Amniotic stem cell (primary cell): ENCODE measurements at regions not wholly inside any gene's neighbourhood (a gene's known extent, or its start where the extent isn't known, plus 50 kb on each side); places are given as distances from the start of the nearest gene placed in this dataset.

Experiments
- DNase-seq: peaks from one replicate; lab custom pipeline; 2025; lab: John Stamatoyannopoulos, UW

DNA sequence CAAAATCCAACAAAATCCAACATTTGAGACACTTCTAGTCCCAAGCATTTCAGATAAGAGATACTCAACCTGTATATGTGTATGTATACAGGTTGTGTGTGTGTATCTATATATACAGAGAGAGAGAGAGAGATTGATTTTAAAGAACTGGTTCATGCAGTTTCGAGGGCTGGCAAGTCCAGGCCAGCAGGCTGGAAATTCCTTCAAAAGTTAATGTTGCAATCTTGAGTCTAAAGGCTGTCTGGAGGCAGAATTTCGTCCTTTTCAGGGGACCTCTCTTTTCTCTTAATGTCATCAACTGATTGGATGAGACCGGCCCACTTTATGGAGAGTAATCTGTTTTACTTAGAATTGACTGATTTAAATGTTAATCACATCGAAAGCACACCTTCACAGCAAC, 199.6 kb upstream of the IL12A start:
- DNase-seq, result no peak

DNA sequence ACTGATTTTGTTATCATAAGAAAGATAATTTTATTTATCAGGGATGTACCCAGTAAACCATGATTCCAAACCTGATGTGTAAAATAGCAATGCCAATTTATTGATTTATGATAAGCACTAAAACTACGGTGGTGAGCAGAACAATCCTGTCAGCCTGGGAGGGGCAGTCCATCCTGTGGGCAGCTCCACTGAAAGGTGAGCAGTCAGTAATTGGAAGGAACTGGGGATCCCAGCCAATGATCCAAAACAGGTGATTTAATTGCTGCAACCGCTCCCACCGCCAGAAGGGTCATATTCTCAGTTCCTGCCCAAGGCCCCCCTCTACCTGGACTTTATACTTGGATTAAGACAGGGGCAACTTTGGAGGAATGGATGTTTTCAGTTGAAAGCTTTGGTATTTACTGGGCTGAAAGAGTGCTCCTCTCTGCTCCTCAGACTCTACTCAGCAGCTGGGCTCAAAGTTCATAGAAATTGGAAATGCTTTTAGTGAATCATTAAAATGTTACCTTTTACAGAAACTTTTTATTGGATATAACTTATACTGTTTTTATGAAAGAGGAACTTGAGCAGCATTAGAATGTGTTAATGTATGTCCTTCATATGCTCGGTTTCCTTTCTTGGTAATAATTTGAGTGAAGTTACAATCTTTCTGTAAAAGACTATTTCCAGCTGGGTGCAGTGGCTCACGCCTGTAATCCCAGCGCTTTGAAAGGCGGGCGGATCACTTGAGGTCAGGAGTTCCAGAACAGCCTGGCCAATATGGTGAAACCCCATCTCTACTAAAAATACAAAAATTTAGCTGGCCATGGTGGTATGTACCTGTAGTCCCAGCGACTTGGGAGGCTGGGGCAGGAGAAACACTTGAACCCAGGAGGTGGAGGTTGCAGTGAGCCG, 198.6 kb upstream of the IL12A start:
- DNase-seq, result no peak

DNA sequence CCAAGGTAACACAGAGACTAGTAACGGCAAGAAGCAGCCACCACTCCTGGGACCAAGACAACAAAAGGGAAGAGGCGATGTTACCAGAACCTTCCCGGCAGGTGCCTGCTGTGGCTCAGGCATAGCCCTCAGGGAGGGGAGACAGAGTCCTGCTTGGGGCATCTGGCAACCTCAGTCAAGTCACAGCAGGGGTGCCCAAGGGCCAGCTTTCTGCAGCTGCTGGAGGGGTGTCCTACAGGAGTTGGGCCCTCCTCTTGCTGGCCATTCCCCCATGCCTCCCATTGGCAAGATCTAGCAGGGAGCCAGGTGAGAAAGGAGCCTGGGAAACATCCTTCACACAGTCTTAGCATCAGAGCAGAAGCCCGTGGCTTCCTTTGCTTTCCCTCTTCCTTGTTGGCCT, 197.3 kb upstream of the IL12A start:
- no peak for DNase-seq

DNA sequence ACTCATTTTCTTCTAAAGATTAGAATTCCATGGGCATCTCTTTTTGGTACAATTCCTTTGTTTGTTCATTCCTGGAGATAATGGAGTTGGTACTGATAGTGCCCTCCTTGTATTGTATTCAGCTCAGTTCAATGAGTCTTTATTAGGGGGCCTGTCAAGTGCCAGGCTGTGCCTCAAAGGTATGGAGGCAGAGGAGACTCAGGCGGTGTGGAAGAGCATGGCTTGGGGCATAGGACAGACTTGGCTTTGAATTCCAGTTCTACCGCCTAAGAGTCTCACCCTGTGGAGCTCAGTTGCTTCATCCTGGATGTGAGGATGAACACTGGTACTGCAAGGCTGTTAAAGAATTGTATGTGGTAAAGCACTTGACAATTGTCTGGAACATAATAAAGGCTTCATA, 196.6 kb upstream of the IL12A start:
- DNase-seq, result no peak

DNA sequence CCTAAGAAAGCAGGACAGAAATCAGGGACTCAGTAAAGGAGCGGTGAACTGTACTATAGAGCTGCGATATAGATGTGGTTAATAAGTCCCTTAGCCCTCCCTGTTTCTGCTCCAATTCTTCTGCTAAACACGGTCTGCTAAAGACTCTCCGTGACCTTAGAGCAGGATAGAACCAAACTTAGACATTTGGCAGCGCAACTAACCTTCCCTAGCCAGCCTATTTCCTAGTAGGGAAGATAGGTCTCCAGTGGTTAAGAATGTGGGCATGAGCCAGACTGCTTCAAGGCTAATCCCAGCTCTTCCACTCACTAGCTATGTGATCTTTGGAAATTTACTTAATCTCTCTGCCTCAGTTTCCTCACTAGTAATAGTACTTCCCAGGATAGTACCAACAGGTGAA, 193.6 kb upstream of the IL12A start:
- DNase-seq, result no peak

DNA sequence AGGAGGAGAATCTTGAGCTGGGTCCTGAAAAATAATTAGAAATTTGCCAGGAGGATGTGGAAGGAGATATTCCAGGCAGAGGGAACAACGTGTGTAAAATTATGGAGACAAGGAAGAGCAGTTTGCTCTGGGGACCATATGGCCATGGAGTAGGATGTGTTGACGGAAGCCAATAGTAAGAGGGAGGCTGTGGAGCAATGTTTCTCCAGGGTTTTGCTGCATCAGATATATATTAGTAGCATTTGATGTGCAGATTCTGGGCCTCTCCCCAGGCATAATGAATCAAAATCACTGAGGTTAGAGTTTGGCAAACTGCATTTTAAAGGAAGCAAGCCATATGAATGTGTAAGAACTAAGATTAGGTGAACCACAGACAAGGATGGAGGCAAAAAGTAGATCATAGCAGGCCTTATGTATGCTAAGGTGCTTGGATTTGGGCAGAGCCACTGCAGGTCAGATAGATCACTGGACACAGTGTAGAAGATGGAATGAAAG, 192.9 kb upstream of the IL12A start:
- DNase-seq, result no peak

DNA sequence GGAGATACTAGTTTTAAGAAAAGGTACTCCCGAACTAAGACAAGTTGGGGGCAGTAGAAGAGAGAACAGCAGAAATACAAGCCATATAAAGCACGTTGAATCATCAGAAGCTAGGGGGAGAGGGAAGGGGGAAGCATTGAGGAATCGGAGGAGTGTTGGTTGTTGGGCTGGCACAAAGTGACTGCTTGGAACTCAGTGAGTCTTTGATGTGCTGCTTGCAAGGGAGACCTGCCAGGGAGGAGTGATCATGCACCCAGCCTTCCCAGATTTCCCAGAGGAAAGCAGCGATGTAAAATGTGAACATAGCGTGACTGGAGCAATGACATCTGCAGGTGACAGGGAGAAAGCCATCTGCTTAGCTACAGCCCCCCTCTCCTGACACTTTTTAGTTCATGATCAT, 192.4 kb upstream of the IL12A start:
- DNase-seq, result no peak

DNA sequence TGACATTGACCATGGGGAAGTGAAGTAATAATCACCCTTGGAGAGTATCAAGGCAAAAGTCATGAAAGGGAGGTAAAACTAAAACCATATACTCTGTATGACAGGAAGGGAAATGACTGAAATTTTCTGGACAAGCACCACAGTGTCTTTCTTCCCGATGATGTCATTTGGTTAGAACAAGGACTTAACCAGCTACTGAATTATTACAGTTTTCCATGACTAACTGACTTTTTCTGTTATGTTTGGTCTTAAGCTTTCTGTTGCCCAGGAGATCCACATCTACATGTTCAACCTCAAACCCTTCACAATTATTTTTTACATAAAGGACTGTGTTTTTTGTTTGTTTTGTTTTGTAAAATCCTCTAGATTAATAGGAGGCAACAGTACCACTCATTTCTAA, 191.9 kb upstream of the IL12A start:
- DNase-seq, result no peak

DNA sequence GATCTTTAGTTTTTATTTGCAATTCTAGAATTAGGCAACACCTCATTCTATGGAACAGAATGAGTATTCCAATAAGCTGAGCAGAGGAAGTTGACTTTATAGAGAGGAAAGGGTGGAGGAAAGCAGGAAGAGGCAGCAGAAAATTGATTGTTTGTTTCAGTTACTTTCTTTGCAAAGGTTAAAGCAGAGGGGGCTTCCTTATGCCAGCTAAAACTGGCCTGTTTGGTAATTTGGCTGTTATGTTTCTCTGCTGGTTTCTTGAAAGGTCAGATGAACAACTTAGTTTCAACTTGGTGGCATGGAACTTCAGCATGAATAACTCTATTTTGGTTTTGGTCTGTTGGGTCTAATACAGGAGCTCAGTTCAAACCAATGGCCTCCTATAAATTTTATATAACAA, 190.9 kb upstream of the IL12A start:
- no peak for DNase-seq

DNA sequence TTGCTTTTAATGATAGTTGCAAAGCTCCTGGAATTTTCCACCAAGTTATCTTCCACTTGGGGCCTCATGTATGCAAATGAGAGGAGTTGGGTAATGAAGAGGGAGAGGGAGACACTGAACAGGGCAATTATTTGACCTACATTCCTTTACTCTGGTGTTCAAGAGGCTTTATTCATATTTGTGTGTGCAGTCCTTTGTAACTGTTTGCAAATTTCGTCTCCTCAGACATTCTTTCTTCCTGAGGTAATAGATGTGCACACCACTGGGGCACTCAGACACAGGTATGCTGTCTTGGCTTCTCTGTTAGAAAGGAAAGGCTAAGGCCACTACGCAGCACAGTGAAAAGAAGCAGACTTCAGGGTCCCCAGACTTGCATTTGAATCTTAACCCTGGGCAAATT, 189.7 kb upstream of the IL12A start:
- no peak for DNase-seq

DNA sequence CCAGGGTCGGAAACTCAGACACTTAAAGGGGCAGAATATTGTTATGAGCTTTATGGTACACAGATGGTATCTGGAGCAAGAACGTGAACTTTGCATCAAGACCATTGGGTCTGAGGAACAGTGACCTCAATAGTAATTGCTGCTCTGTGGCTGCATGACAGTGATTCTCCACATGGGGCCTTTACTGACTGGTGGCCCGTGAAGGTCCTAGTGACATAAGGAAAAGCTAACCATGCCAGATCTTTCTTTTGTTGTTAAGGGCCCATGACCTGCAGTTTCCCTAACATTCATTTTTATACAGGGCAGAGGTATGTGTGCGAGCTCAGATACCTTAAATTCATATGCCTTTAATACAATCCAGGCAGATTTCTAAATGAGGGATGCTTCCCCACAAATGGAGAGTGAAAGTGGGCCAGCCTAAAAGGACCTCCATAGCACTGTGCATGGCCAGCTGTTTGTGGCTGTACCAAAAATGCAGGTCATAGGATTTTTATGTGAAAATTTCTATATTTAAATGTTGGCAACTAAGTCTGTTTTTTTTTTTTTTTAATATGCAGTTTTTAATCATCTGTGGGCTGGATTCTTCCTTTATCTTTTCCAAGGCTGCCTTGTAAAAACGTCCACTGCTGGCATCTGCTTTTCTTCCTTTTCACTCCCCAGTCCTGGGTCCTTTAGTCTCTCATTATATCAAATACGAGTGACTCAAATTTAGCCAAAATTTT, 188.0 kb upstream of the IL12A start:
- DNase-seq, result no peak

DNA sequence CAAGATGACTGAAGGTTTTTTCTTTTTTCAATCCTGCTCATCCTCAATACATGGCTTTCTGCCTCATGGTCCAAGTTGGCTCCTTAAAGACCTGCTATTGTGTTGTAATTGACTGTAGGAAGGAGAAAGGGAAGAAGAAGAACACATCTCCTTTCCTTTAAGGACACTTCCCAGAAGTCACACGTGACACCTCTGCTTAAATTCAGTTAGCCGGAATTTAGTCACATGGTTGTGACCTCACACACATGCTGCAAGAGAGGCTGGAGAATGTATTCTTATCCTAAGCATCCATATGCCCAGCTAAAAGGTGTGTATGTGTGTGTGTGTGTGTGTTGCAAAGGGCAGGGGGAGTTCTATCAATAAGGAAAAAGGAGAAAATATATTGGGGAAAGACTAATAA, 185.8 kb upstream of the IL12A start:
- no peak for DNase-seq

DNA sequence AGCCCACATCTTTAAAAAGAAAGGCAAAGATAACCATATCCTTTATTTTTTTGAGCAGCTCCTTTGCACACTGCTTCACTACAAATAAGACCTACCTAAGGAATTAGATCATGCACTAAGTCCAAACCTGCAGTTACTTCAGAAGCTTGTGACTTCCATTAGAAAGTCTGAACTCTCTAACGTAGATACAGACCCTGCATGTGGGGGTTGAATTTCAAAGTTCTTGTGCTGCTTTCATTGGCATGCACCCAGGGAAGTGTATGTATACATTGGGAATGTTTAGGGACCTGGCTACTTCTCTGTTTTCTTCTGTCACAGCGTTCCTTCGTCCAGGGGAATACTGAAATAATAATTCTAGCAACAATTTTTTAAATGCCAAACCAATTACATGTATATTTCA, 185.2 kb upstream of the IL12A start:
- no peak for DNase-seq

DNA sequence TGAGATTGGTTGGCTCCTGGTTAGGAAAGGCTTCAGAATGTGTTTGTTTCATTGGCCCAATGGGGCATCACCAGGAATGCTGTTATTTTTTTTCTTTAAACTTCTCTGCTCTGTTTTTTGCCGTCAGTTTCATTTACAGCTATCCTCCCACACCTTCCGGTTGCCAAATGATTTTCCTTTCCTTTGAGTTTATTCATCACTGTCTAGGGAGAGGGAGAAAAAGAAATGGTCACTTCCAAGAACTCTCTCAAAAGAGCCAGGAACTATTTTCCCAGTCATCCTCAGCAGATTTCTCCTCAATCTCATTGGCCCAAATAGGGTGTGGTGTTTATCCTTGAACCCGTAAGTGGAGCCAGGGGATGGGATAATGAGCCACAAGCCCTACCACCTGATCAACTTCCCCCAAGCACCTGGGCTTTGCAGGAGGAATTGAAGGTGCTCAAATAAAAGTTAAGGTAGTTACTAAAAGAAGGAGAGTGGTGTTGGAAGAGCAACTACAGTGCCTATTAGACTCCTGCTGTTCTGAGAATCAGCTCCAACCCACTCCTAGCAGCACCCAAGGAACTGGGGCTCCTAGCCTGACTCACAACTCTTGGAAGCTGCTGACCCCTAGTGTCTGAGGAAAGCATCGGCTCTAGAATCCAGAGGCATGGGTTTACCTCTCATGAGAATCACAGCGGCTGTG, 183.8 kb upstream of the IL12A start:
- DNase-seq, result peak; percentile 77

DNA sequence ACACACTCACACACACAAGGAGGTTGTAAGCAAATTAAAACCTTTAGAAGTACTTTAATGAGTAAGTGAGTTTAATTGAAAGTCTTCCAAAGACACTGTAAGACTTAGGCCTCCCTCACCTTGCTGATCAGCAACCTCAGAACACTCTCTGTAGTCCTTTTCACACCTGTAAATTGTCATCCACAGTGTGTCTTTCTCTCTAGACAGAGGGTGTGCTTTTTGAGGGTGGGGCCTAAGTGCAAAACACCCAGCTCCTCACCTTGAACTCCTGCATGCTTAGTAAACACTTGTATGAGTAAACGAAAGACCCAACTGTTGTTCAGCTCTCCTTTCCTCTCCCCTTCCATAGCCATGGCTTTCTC, 183.2 kb upstream of the IL12A start:
- no peak for DNase-seq

DNA sequence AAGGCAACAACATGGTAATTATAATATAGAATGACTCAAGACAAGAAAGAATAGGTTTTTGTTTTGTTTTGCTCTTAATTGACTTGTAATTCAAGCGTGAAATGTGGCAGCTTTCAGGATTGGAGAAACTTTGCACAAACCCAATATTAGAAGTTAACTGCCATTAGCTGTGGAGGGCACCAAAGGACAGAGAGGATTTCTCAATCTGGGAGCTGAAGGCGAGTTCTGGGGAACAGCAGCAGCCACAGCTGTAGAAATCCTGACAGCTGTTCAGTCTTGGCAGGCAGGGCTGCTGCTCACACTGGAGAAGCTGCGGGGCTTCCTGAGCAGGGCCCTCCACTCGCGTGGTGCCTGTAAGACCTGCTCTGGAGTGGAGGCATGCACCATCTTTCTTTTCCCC, 182.2 kb upstream of the IL12A start:
- DNase-seq, result no peak

DNA sequence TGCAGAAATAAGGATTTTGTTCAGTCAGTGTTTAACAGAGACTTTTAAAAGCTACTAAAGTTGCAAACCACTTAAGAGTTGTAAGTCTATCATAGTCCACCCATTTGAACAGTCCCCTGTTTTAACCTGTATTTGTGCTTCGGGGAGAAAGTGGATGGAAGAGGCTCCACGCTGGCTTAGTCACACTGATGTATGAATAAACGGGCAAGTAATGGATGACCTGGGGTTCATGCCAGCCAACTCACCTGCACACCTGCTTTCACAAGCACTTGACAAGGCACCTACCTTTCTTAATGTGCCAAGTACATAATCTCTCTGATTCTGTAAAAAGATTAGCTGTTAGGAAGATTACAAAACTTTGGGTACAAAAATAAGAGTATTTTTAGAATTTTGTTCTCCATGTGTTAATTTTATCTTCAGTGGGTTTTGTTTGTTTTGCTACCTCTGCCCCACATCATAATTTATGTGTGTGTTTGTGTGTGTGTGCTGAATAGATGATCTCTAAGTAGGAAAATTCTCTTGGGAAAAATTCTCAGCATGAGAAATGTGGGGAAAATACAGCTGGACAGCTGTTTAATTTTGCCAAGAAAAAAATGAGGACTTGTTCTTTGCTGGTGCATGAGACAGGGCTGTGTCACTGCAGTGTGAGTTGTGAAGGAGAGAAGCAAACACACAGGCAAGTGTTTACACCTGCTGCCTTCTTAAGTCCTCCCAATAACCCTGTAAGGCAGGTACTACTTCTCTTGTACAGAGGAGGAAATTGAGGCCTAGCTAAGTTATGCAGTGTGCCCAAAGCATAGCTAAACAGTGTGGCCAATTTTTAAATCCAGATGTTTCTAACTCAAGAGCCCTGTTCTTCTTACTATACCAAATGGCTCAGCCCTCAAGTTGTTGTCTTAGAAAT, 181.2 kb upstream of the IL12A start:
- no peak for DNase-seq

DNA sequence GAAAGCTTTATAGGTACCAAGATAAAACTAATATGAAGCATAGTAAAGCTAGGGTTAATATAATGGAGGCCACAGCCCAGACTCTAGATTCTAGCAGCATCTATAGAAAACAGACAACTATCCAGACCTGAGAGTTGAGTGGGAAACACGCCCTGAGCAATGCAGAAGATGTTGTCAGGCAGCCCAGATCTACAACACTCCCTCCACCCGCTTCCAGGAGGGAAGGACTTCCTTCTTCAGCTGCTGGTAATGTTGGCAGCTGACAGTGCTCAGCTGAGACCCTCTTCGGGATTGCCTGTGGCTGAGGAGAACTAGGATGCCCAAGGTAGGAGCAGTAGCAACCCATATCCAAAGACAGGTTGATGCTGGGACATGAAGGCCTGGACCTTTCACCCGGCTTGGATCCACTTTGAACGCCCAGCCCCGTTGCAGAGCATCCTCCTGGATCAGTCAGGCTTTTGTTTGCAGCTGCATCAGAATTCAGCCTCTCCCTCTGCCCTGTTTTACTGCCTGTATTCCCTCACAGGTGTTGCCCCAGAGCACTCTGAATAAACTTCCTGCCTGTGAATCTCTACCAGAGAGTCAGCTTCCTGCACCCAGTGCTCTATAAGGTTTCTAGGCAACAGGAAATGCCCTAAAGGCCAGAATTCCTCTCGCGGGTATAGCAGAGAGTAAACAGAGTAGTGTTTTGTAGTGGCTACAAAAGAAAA, 174.7 kb upstream of the IL12A start:
- no peak for DNase-seq

DNA sequence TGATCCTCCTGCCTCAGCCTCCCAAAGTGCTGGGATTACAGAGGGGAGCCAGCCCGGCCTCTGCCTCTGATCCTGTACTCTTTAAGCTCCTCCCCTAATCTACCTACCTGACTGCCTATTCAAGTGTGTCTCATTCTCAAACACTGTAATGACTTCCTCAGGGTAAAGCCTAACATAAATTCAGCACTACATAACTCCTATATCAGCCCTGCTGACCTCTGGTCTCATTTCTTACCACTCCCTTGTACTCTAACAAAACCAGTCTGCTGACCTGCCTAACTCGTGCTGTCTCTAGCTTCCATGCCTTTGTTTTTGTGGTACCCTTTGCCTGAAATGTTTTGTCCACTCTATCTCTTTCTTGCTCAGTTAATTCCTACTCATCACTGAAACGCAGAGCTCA, 172.1 kb upstream of the IL12A start:
- no peak for DNase-seq

DNA sequence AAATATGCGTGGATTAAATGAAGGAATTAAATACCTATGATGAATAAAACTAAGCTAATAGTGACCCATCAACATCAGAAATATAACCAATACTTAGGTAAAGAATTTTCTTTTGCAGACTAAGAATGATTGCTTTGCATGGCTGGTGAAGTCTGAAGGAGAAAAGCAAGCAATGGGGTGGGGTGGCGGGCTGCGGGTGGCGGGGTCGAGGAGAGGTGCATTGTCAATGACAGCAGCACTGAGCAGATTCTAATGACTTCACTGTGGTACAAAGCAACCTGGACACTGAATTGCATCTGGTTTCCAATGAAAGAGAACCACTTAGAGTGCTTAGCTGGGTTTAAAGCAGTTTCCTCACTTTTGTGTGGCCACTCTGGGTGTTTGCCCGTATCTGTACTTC, 171.5 kb upstream of the IL12A start:
- DNase-seq, result no peak

DNA sequence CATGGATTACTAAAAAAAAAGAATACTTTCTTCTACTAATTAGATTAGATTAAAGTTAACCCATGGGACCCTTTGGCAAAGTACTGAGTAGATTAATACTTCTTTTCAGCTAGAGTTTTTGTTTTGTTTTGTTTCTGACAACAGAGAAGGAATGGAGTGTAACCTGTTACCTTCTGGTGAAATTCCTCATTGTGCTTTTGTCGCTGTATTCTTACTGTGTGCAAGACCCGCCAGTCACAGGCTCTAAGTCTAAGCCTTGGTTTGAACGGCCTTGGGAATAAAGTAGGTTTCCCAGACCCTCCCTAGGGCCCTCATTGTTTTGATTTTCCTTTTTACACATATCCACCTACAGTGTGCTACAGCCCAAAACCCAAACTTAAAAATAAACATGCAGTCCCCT, 171.1 kb upstream of the IL12A start:
- no peak for DNase-seq
